NCI-H446 treated with DMSO at 0.1 percent for 48 hours (cell line): ENCODE measurements at regions not wholly inside any gene's neighbourhood (a gene's known extent, or its start where the extent isn't known, plus 50 kb on each side); places are given as distances from the start of the nearest gene placed in this dataset.

Experiments used
- DNase-seq: peaks from one replicate; lab custom pipeline; 2025; lab: John Stamatoyannopoulos, UW

DNA sequence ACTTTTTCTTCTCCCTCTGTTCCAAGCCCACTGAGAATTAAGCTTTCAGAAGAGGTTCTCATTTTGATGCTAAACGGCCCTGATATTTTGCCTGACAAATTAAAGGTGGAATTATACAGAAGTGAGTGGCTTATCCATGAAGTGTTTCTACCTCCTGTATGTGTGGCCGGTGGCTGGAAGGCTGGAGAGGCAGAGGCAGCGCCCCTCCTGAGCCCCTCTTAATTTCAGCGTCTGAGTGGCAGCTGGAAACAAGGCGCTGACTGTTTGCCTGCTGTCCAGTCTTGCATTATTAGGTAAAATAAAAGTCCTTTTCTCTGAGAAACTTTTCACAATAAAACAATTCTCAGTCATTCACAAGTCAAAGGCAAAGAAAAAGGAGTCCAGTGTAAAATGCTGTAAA lies 685.7 kb downstream of the MCTP2 start:
- no peak for DNase-seq

GRCh38 chr15:94921936-94922335 lies 690.6 kb downstream of the MCTP2 start:
- no peak for DNase-seq

DNA sequence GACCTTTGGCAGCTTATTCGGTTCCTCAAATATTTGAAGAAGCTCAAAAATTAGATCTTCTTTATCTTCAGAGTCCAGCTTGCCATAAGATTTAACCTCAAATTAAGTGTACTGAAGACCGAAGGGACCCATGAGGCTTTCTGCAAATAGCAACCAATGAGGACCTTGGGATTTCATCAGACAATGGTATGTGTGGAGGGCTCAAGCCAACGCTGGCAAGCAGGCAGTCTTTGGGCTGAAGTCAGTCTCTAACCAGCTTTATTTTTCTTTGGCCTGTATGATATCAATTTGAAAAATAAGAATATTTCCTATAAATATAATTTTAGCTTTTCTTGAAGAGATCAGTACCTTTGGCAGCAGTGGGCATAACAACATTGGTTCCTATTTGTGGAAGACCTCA lies 692.7 kb downstream of the MCTP2 start:
- no peak for DNase-seq

GRCh38 chr15:94924971-94925598 lies 693.7 kb downstream of the MCTP2 start:
- no peak for DNase-seq

DNA sequence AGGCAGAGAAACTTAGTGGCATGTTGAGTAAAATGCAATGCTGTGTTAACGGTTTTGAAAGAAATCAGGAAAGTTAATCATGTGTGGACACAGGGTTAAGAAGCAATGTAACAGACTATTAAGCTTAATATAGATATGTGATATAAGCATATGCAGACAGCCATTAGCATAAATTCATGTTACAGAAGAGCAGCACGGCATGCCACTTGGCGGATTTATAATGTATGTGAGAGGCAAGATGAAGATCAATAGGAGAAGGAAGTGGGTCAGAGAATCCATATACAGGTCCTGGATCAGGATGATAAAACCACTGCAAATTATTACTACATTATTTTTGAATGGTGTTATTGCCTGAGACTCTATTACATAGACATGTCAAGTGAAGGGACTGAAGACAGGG lies 694.3 kb downstream of the MCTP2 start:
- DNase-seq, result no peak

DNA sequence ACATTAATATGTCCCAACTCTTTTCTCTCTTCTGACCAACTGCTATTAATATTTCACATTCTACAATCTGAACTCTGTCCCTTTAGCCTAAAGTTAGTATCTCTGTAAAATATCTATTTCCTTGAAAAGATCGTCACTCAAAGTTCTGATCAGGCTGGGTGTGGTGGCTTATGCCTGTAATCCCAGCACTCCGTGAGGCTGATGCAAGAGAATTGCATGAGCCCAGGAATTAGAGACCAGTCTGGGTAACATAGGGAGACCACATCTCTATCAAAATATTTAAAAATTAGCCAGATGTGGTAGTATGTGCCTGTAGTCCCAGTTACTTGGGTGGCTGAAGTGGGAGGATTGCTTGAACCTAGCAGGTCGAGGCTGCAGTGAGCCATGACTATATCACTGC lies 695.6 kb downstream of the MCTP2 start:
- DNase-seq, result no peak

GRCh38 chr15:94929282-94929681 lies 697.9 kb downstream of the MCTP2 start:
- DNase-seq, result no peak

GRCh38 chr15:94930441-94930840 lies 699.1 kb downstream of the MCTP2 start:
- no peak for DNase-seq

DNA sequence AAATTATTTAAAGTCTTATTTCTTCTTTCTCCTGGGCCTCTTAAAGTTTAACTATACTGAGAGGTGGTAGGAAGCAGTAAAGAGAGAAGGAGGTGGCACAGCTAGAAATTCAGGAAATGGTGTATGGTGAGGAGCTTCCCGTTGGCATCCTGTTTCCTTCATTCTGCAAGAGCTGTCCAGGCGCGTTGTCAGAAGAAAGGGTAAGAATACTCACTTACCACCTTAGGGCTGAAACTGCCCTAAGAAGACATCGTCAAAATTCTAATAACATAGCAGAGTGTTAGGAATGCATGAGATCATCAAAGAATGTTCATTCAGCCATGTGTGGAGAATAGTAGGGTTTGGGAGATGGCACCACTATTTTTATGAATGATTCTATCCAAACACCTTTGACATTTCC lies 699.6 kb downstream of the MCTP2 start:
- no peak for DNase-seq

DNA sequence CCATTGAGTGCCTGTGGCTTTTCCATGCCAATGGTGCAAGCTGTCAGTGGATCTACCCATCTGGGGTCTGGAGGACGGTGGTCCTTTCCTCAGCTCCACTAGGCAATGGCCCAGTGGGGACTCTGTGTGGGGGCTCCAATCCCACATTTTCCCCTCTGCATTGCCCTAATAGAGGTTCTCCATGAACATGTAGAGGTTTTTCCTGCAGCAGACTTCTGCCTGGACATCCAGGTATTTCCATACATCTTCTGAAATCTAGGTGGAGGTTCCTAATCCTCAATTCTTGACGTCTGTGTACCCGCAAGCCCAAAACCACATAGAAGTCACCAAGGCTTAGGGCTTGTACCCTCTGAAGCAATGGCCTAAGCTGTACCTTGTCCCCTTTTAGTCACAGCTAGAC lies 703.1 kb downstream of the MCTP2 start:
- no peak for DNase-seq

DNA sequence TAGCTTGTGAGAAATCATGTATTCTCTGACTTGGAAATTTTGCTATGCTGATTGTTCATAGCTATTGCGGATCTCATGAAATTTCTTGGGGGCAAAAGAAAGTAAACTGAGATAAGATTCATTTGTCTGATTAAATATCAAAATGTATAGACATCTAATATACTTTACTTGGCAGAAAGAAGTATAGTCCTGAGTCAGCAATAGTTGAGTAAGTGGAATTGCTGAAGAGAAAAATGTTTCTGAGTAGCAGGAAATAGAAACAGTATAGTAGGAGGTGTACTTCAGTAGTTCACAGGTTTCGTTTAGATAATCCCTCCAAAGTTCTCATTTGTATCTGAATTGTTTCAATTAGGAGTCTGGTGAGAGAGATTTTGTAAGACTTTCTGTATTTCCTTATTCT lies 705.9 kb downstream of the MCTP2 start:
- DNase-seq, result no peak

DNA sequence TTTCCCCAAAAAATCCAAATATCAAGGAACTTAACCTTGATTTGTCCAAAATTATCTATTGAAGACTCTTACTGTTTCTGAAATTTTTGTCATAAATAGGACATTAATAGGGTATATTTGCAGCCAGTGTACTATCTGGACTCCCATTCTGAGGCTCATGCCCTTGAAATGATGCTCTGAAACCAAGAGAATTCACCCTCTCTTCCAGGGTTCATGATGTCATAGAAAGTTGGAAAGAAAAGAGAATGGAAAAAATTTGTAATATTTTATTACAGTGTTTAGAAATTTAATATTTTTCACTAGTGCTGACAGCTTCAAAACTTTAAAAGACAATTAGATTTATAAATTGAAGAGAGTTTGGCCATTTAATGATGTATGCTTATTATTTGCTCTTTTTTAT lies 712.5 kb downstream of the MCTP2 start:
- DNase-seq, result no peak

DNA sequence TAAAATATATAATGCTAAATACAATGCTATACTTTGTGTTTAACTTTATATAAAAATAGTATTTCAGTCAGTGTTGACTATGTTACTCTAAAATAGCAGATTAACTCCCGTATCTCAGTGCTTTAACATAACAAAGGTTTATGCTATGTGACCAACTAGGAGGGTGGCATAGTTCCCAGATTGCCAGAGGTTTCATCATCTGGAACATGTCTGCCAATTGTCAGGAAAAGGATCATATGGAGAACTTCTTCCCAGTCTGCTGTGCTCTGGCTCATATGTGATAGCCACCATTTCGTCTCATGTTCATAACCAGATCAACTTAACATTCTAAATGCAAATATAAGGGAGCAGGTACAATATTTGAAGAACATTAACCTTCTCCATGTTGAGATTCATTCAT lies 720.2 kb downstream of the MCTP2 start:
- no peak for DNase-seq

DNA sequence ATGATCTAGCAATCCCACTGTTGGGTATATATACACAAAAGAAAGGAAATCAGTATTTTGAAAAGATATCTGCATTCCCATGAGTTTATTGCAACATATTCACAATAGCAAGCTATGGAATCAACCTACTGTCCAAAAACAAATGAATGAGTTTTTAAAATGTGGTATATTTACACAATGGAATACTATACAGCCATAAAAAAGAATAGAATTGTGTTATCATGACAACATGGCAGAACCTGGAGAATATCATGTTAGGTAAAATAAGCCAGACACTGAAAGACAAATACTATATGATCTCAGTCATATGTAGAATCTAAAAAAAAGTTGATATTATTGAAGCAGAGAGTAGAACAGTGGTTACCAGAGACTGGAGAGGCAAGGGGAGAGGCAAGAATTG lies 732.6 kb downstream of the MCTP2 start:
- no peak for DNase-seq

DNA sequence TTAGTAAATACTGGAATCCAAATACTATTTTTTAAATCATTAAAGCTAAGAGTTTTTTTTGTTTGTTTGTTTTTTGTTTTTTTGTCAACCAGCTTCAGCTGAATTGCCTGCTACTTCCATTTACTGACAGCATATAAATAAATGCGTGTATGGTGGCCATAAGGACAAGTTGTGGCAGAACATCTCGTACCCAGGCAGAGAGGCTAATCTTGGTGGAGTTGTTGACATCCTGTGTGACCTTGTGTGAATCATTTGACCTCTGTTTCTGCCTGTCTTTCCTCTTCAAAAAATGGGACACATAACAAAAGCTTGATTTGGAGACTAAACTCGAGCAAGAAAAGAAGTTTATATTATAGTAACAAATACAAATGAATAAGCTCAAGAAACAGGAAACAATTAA lies 734.2 kb downstream of the MCTP2 start:
- no peak for DNase-seq

GRCh38 chr15:94968133-94968532 lies 736.8 kb downstream of the MCTP2 start:
- no peak for DNase-seq

DNA sequence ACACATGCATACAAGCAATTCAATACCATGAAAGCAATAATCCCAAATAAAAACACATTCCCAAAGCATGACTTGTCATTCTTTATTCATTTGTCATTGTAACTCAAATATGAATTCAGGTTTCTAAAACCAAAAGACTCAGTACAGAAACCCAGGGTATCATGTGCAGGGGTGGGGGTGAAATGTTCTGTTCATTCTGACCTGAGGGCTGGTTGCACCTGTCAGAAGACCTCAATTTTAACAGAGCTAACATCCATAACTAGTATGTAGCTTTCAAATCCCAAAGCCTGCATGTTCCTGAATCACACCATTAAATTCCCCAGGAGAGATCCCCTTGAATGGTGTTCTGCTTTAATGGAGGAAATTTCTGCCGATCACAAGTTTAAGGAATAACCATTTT lies 738.7 kb downstream of the MCTP2 start:
- DNase-seq, result no peak

DNA sequence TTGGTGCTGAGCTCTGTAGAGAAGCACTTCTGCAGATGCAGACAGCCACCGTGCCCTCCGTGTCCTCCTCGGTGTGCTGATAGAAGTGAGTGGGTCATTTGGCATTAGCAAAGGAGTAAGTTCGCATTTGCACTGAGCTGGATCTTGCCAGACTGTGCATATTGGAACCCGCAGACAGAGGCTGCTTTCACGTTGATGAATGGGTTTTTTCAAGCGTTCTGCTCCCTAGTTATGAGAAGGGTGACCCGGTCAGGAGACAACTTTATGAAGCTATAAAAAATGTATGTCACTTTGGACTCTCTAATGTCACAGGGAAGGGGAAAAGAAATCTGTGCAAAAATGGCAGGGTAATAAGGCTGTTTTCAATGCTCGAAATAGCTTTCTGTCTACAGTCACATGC lies 739.4 kb downstream of the MCTP2 start:
- DNase-seq, result no peak

- DNase-seq, result no peak
These were observed 741.0 kb downstream of the MCTP2 start for GRCh38 chr15:94972314-94972713.

DNA sequence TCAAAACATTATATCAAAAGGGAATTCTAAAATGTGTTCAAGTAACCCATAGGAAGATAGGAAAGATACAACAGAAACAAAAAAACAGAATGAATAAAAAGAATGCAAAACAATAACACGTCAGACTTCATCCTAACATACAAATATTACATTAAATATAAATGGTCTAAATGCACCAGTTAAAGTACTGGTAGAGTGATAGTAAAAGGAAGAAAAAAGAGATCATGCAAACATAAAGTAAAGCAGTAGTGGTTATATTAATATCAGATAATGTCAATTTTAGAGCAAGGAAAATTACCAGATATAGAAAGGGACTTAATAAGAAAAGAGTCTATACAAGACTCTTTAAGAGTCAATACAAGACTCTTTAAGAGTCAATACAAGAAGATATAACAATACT lies 755.7 kb downstream of the MCTP2 start:
- no peak for DNase-seq

DNA sequence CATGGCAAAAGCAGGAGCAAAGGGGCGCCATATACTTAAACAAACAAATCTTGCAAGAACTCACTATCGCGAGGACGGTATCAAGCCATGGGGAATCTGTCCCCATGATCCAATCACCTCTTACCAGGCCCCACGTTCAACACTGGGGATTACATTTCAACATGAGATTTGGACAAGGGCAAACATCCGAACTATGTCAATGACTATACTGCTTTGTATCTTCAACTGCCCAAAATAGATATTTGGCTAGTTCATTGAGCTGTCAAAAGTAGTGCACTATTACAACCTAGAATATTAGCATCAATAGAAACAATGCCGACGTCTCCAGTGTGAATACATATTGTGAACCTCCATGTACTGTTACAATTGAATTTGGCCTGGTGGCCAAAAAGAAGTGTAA lies 760.4 kb downstream of the MCTP2 start:
- DNase-seq, result no peak

- DNase-seq, result no peak
These were observed 778.3 kb downstream of the MCTP2 start for GRCh38 chr15:95009635-95010034.

DNA sequence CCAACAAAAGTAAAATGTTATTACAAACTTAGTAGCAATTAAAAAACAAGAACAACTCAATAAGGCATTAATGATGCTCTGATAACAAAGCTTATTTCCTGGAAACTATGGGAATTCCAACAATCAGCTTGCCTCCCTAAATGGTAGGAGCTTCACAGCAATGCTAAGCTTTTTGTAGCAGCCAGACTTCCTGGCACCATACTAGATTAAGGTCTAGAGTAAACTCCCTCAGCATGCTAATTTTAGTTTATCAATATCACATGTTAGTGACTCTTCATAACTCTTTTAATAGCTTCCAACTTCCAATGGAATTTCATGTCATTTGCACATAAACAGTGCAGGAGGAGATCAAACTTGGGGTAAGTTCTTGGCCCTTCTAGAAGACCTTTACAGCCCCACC lies 782.0 kb downstream of the MCTP2 start:
- DNase-seq, result no peak

DNA sequence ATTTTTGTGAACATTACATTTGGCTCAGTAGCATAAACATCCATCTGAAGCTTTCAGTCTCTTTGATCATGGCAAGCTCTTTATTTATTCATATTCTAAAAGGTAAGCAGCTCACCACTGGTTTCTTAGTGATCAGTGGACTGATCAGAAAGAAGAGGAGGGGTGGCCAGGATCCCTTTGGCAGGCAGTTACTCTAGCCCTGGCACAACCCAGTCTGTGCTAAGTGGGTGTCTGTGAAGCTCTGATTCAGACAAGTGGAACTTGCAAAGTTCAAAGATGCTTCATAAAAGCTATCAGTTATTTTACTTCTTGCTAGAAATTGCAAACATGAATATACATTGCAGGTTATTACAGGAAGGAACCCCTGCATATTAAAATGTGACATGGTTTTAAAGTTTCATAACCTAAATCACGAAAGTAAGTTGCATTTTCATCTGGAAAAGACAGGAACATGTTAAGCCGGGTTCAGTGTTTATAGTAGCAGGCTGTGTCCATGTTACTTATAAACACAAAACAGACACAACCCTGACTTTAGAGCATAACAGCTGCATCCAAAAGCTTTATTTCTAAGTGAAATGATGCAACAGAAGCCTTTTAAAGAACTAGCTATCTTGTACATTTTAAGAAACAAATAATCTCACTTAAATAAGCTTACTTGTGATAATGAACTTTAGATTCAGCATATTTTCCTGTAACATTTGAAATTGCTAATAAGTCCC lies 785.3 kb downstream of the MCTP2 start:
- DNase-seq, result no peak
